GM19455 (cell line): ENCODE measurements at regions not wholly inside any gene's neighbourhood (a gene's known extent, or its start where the extent isn't known, plus 50 kb on each side); places are given as distances from the start of the nearest gene placed in this dataset.
"Not testable (repeated sequence)": the region's sequence is repeated elsewhere in the genome, so short reads cannot be mapped to it uniquely, and the experiment has no call there.

Experiments used
- ATAC-seq: cut with Tn5 transposase; IDR thresholded peaks from one replicate; pipeline ENCODE4 v1.9.1; 2021; ENCODE audit not compliant: unreplicated experiment

- no peak for ATAC-seq
Measured at GRCh38 chr9:87357600-87357999, 140.1 kb upstream of the DAPK1 start.

- ATAC-seq = no peak
Measured at GRCh38 chr9:87359264-87359663, 138.4 kb upstream of the DAPK1 start.

- ATAC-seq = no peak
Measured at GRCh38 chr9:87359958-87360601, 137.6 kb upstream of the DAPK1 start.

DNA sequence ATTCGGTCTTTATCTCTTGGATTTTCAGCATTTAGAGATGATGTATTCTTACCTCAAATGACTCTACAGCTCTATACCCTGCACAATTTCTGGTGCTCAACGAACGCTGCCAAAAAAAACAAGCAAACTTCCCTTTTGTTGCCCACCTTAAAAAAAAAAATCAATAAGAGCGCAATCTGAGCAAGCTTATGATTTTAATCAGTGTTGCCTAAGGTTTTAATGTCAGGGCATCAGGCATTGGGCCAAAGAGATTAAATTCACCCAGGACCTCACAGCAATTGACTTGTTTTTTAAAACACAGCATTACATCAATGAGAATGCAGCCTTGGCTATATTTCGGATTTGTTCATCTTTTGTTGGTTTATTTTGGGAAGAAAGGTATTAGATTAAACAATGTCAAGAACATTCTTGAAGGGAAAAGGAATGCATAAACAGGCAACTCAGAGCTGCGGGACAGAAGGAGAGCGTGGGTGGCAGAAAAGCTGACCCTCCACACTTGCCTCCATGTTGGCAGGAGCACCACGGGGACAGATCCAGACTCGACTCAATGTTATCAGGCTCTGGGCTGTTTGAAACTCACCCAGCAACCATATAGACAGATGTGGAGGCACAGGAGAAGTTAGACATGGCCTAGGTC, 127.5 kb upstream of the DAPK1 start:
- ATAC-seq = no peak

DNA sequence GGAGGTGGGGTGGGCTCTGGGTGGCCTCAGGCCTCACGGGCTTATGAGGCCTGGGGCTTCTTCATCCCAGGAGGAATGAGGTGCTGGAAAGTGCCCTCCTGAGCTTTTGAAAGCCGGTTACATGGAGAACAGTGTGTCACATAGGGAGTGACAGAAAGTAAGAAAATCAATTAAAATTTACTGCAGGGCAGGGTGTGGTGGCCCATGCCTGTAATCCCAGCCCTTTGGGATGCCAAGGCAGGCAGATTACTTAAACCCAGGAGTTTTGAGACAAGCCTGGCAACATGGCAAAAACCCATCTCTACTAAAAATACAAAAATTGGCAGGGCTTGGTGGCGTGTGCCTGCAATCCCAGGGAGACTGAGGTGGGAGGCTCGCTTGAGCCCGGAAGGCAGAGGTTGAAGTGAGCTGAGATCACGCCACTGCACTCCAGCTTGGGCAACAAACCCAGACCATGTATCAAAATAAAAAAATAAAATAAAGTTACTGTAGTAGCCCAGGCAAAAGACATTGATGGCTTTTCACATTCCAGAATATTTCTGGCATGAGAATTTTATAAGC, 125.8 kb upstream of the DAPK1 start:
- ATAC-seq = no peak

DNA sequence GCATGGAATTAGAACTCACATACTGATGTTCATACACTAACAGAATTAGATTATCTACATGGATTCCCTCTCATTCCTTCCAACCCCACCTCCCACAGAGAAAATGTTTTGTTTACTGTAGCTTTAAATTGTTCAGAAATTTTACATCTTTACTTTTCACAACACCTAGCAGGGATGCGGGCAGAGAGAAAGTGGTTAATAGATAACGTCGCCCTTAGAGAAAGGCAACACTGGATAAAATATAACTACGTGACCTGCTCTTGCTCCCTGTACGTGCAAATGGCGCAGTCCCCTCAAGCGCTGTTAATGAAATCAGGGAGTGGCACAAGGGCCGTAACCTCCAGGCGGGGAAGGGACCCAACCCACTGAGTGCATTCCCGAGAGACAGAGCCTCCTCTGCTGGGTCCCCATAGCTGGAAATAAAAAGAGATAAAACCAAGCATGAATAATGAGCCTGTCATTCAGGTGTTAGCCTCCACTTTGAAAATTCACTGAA, 125.3 kb upstream of the DAPK1 start:
- ATAC-seq = no peak

DNA sequence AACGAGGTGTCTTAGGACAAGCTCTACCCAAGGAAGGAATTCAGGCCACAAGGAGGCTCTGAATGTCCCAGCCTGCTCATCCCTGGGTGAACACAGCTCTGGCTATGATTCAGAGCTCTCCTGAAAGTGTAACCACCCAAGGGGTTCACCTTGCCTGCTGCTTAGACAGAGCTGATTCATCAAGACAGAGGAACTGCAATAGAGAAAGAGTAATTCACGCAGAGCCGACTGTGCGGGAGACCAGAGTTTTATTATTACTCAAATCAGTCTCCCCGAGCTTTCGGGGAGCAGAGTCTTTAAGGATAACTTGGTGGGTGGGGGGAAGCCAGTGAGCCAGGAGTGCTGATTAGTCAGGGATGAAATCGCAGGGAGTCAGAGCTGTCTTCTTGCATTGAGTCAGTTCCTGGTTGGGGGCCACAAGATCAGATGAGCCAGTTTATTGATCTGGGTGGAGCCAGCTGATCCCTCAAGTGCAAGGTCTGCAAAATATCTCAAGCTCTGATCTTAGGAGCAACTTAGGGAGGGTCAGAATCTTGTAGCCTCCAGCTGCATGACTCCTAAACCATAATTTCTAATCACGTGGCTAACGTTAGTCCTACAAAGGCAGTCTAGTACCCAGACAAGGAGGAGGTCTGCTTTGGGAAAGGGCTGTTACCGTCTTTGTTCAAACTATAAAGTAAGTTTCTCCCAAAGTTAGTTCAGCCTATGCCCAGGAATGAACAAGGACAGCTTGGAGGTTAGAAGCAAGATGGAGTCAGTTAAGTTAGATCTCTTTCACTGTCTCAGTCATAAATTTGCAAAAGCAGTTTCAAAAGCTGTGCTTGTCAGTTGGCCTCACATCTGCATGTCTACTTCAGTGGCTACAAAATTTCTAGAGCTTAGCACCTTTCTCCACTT, 123.4 kb upstream of the DAPK1 start:
- peak; percentile 59 for ATAC-seq

DNA sequence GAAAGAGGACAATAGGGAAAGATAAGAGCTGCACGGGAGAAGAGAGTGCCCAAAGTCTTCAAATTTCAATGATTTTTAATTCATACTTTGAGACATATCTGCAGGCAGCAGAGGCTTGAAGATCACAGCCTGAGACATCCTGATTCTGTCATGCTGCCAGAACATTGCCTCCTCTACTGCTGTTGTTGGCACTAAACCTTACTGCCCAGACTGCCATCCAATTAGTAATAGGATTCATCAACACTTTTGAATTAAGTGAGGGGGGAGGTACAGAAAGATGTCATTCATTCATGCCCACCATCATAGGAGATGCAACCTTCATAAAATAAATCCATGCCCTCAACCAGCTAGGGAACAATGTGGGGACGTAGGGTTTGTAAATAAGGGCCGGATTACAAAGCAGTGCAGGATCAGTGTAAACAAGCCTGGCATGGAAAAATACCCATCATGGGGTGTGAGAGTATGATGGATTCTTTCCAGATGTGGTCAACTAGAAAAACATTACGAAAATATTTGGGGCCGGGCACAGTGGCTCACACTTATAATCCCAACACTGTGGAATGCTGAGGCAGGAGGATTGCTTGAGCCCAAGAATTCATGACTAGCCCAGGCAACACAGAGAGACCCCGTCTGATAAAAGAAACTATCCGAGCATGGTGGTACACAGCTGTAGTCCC, 122.1 kb upstream of the DAPK1 start:
- ATAC-seq = no peak

- no peak for ATAC-seq
Measured at GRCh38 chr9:87378676-87379075, 119.0 kb upstream of the DAPK1 start.

GRCh38 chr9:87379300-87379699, 118.4 kb upstream of the DAPK1 start:
- ATAC-seq = no peak

DNA sequence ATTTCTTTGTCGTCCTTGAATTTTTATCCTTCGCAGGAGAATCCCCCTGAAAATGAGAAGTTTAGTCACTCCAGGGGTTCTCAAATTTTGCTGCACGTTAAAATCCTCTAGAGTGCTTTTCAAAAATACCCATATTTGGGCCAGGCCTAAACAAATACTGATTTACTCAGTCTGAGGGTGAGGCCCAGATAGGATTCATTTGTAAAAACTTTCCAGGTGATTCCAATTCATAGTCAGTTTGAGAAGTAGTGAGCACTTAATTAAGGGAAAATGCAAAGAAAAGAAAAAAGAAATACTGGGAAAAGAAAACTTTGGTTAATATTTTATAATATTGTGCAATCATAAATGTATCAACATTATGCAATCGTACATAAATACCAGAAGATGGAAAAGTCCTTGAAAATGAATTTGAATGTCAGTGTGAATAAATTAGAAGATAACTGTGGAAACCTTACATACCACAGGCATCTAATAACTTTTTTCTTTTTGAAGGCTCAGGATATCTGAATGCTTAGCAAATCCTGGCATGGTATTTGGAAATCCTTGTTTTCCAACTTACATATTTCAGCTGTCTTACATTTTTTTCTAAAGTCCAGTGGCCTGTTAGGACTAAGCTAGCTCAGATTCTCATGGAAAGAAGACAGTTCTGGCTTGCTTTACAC, 116.5 kb upstream of the DAPK1 start:
- no peak for ATAC-seq

GRCh38 chr9:87381746-87382145, 115.9 kb upstream of the DAPK1 start:
- ATAC-seq = no peak

- ATAC-seq = no peak
Measured at GRCh38 chr9:87382900-87383299, 114.8 kb upstream of the DAPK1 start.

DNA sequence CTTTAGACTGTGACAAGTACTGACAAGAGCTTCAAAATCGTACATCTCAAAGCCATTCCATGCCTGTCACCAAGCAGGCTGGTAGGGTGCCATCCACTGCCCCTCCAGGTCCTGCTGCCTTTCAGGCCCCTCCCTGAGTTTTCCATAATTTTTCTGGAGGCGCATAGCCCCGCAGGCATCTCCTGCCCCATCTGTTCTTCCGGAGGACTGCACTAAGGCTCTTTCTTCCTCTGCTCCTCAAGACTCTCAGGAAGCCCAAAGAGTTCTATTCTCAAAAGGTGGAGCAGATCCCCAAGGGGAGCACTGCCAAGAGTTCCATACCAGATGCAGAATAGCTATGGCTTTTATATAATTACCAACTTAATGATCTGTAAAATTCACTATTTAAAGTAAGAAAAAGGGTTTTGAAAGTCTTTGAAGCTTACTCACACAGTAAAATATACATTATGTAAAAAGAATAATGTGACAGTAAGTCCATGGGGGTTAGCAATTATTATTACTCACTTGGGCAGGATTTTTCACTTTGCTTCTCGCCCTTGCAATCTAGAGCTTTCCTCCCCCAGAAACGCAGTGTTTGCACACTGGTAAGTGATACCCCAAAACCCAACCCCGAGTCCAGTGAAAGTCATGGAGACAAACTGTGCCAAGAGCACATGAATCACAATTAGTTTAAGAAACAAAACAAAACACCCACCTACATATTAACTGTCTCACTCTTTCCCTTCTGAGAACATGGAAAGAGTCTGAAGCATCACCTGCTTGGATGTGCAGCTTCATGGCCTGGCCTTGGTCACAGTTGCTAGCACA, 114.1 kb upstream of the DAPK1 start:
- ATAC-seq = no peak

DNA sequence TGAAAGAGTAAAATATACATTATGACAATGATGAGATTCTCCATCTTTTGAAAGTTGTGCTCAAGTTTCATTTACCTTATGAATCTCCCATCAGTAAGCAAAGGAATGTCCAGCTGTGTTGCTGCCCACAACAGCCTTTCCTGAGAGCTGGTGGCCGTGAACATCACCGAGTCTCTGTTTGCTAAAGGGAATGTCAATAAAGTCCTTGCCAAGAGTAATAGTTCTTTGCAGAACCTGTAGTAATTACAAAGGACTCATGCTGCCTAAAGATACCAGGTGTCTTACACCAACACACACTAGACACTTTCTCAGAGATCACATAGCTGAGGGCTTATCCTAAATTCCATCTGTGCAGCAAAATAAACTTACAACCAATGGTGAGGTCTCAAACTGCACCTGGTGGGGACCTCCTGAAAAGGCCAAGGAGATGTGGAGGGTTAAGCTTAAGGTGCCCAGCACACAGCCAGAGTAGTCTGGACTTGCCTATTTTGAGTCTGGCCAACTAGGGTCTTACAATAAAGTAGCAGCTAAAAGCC, 111.1 kb upstream of the DAPK1 start:
- ATAC-seq = no peak

GRCh38 chr9:87387351-87388011, 110.2 kb upstream of the DAPK1 start:
- ATAC-seq = no peak

DNA sequence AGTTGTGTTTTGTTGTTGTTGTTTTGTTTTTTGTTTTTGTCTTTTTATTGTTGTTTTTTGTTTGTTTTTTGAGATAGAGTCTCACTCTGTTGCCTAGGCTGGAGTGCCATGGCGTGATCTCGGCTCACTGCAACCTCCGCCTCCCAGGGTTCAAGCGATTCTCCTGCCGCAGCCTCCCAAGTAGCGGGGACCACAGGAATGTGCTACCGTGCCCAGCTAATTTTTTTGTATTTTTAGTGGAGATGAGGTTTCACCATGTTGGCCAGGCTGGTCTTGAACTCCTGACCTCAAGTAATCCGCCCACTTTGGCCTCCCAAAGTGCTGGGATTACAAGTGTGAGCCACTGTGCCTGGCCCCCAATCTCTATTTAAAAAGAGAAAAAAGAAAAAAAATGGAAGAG, 109.0 kb upstream of the DAPK1 start:
- not testable (repeated sequence) for ATAC-seq

DNA sequence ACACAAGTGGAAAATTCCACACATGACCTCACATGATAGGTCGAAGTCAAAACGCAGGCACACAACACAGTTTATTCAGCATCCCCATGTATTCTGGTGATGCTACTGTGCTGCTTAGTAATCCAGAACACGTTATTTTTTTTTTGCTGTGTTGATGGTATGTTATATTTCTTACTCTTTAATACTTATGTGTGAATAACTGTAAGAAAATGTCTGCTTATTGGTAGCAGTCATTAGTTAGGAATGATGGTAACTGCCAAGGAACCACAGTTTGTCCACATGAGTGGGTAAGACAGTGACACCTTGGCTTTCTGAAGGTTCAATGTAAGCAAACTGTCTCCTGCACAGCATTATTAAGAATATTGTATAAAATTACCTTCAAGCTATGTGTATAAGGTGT, 107.7 kb upstream of the DAPK1 start:
- no peak for ATAC-seq

DNA sequence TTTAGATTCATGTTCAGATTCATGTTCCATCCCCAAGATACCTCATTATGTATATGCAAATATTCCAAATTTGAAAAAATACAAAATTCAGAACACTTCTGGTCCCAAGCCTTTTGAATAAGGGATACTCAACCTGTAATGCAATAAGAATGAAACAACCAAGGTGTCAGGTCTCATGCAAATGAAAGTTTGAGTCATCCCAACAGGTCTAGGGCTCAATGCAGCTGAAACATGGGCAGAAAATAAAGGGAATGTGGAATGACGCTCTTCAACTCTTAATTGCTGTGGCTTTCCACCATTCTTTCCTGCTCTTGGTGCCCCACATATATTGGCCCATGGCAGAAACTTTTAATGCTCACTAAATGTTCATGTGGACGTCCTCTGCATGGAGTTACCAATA, 107.3 kb upstream of the DAPK1 start:
- no peak for ATAC-seq
